Endothelial cell of umbilical vein (primary cell): ENCODE measurements at regions not wholly inside any gene's neighbourhood (a gene's known extent, or its start where the extent isn't known, plus 50 kb on each side); places are given as distances from the start of the nearest gene placed in this dataset.

ENCODE experiments used
- BruUV-seq: library from RNA; stranded (reverse); fragments of 400-500 nt; replicated peaks from 2 replicates; lab custom pipeline; 2021; lab: Mats Ljungman, UMichigan
- CTCF ChIA-PET: fragments of 300-600, 350-600 bp; sonication (Branson Sonifier 250); formaldehyde crosslinking; loops from one replicate; lab custom pipeline; 2021; ENCODE audit warnings: antibody characterized with exemption, inconsistent platforms; lab: Charles Lee
- POLR2A ChIA-PET: fragments of 300-600, 350-600 bp; sonication (Branson Sonifier 250); formaldehyde crosslinking; loops from one replicate; lab custom pipeline; 2021; ENCODE audit warnings: antibody characterized with exemption, inconsistent platforms; lab: Charles Lee
- DNase-seq: peaks from one replicate; pipeline ENCODE4 v3.0.0-alpha.2; 2011; ENCODE audit warnings: low read depth, low spot score
- FAIRE-seq: peaks from 2 replicates; lab custom pipeline; 2011; peaks lifted over from hg19 to GRCh38; lab: Jason Lieb, UNC
- H2AFZ ChIP-seq: 2 replicates; pipeline ENCODE4 v1.6.0; 2012; ENCODE audit warnings: low read depth, low read length, control low read depth, inconsistent platforms
- H3K27ac ChIP-seq: 2 replicates; pipeline ENCODE4 v1.5.1; 2011; ENCODE audit warnings: low read depth, mild to moderate bottlenecking, control low read depth, low read length, moderate library complexity; ENCODE audit not compliant: insufficient read depth
- H3K27me3 ChIP-seq, 2 experiments: 2 replicates each; pipeline versions ENCODE4 v1.6.0 to v1.6.1; 2011; ENCODE audit warnings: low read length in 2 of 2, mixed read lengths in 1 of 2; ENCODE audit not compliant: control insufficient read depth in 2 of 2, insufficient read depth in 2 of 2
- H3K36me3 ChIP-seq, 2 experiments: 2 replicates in 1 of 2; 3 replicates in 1 of 2; pipeline ENCODE4 v1.5.1; 2011; ENCODE audit warnings: low read length in 2 of 2, mild to moderate bottlenecking in 1 of 2, moderate library complexity in 1 of 2; ENCODE audit not compliant: control insufficient read depth in 2 of 2, insufficient read depth in 2 of 2; ENCODE audit errors: extremely low read depth in 1 of 2
- H3K4me1 ChIP-seq: 3 replicates; pipeline ENCODE4 v1.5.1; 2011; ENCODE audit warnings: mild to moderate bottlenecking, low read length; ENCODE audit not compliant: control insufficient read depth, insufficient read depth; ENCODE audit errors: extremely low read depth
- H3K4me2 ChIP-seq: 2 replicates; pipeline ENCODE4 v1.6.1; 2011; ENCODE audit warnings: low read length, control low read depth, mixed read lengths; ENCODE audit not compliant: insufficient read depth
- H3K4me3 ChIP-seq, 3 experiments: fragments of 200-600 bp in 1 of 3; sonication (generic), shearing (Covaris generic) in 1 of 3; replicated peaks in 1 of 3; 2 replicates each; pipeline ENCODE4 v1.5.1; 2011 to 2016; ENCODE audit warnings: control low read depth in 3 of 3, low read length in 3 of 3, mild to moderate bottlenecking in 2 of 3, inconsistent platforms in 1 of 3, low read depth in 1 of 3, moderate library complexity in 1 of 3; ENCODE audit not compliant: insufficient read depth in 1 of 3
- H3K79me2 ChIP-seq: 2 replicates; pipeline ENCODE4 v1.6.0; 2012; ENCODE audit warnings: low read length, inconsistent platforms; ENCODE audit not compliant: control insufficient read depth, insufficient read depth
- H3K9ac ChIP-seq: replicated peaks from 2 replicates; pipeline ENCODE3; 2011; ENCODE audit warnings: low read length, control low read depth; ENCODE audit not compliant: insufficient read depth; ENCODE audit errors: extremely low read depth
- H3K9me1 ChIP-seq: replicated peaks from 3 replicates; pipeline ENCODE4 v1.6.0; 2011; ENCODE audit warnings: mild to moderate bottlenecking, low read length; ENCODE audit not compliant: control insufficient read depth, insufficient read depth; ENCODE audit errors: extremely low read depth
- H3K9me3 ChIP-seq: replicated peaks from 2 replicates; pipeline ENCODE4 v1.5.1; 2012; ENCODE audit warnings: low read length, inconsistent platforms; ENCODE audit not compliant: control insufficient read depth, insufficient read depth
- H4K20me1 ChIP-seq: replicated peaks from 2 replicates; pipeline ENCODE3; 2011; ENCODE audit warnings: mild to moderate bottlenecking, low read length; ENCODE audit not compliant: control insufficient read depth, insufficient read depth; ENCODE audit errors: extremely low read depth
- CTCF ChIP-seq, 2 donors: IDR thresholded peaks; 1 replicate in 1 of 2; 2 replicates in 1 of 2; pipeline ENCODE4 v1.5.1; 2011; ENCODE audit warnings: low read length in 2 of 2, mild to moderate bottlenecking in 2 of 2, moderate library complexity in 2 of 2, control low read depth in 1 of 2, inconsistent platforms in 1 of 2, low read depth in 1 of 2; ENCODE audit not compliant: insufficient read depth in 1 of 2; ENCODE audit errors: extremely low read depth in 1 of 2
- EZH2 ChIP-seq: IDR thresholded peaks from 2 replicates; pipeline ENCODE4 v1.6.1; 2012; ENCODE audit warnings: borderline replicate concordance, low read depth, mild to moderate bottlenecking, moderate library complexity, low read length, inconsistent platforms; ENCODE audit not compliant: severe bottlenecking
- FOS ChIP-seq: IDR thresholded peaks from 2 replicates; pipeline ENCODE4 v1.6.1; 2011; ENCODE audit warnings: mild to moderate bottlenecking, low read length, moderate library complexity, borderline replicate concordance; ENCODE audit not compliant: insufficient read depth
- GATA2 ChIP-seq: IDR thresholded peaks from 2 replicates; pipeline ENCODE4 v1.7.0; 2011; ENCODE audit warnings: low read depth, mild to moderate bottlenecking, moderate library complexity, mixed read lengths, low read length; ENCODE audit not compliant: insufficient read length, insufficient read depth
- JUN ChIP-seq: IDR thresholded peaks from 2 replicates; pipeline ENCODE4 v1.6.1; 2011; ENCODE audit warnings: borderline replicate concordance, low read depth; ENCODE audit not compliant: insufficient read length, insufficient read depth
- MAX ChIP-seq: IDR thresholded peaks from 2 replicates; pipeline ENCODE4 v1.6.1; 2011; ENCODE audit not compliant: insufficient read depth, insufficient read length
- MYC ChIP-seq: IDR thresholded peaks from one replicate; pipeline ENCODE4 v1.6.1; 2011; ENCODE audit warnings: mild to moderate bottlenecking, low read depth, low read length
- POLR2A ChIP-seq: IDR thresholded peaks from 2 replicates; pipeline ENCODE4 v1.6.1; 2012; ENCODE audit warnings: low read depth, mild to moderate bottlenecking, control low read depth, low read length
- POLR2AphosphoS5 ChIP-seq: IDR thresholded peaks from 2 replicates; pipeline ENCODE4 v1.6.1; 2012; ENCODE audit warnings: low read depth, mild to moderate bottlenecking, control low read depth, low read length, moderate library complexity; ENCODE audit not compliant: insufficient read depth
- dilution Hi-C: fragments of 300-500 bp; cut with MboI; formaldehyde crosslinking; loops from one replicate; pipeline ENCODE4 v1.15.0; 2019; ENCODE audit warnings: low sequenced_read_pairs; ENCODE audit not compliant: extremely low pct_ligation_motif_present
- intact Hi-C: fragments of 100-400 bp; cut with micrococcal nuclease; formaldehyde crosslinking; loops from one replicate; pipeline ENCODE4 v1.10.0; 2022

GRCh38 chr5:160976181-160976580, 124.2 kb upstream of the ATP10B start:
- Histone ChIP-seq H3K27ac (no peak overlapping the region), H3K79me2 (no peaks in the 10 kb centered on the region), H2AFZ (no peak overlapping the region), H4K20me1 (no peaks in the 10 kb centered on the region), H3K4me1 (no peaks in the 10 kb centered on the region), H3K9me3 (no peaks in the 10 kb centered on the region), H3K4me2 (no peak overlapping the region), H3K4me3 (no peak overlapping the region), H3K9ac (no peak overlapping the region), H3K27me3 (no peaks in the 10 kb centered on the region), H3K36me3 (no peaks in the 10 kb centered on the region), H3K9me1 (no peaks in the 10 kb centered on the region)
- intact Hi-C loops: no loop called here
- no peak for DNase-seq
- no peak for FAIRE-seq
- CTCF ChIA-PET: no interaction called here
- TF ChIP-seq EZH2 (no peak), JUN (no peak), GATA2 (no peak), FOS (no peak), POLR2AphosphoS5 (no peak), POLR2A (no peak), MAX (no peak), MYC (no peak), CTCF (IDR thresholded peaks at IDR 0.05; ENCODE audit: extremely low read depth in 1 of 2, insufficient read depth in 1 of 2, low read depth in 1 of 2, low read length in 2 of 2) (no peak)
- POLR2A ChIA-PET: no interaction called here
- no TSS peak for BruUV-seq
- dilution Hi-C loops: no loop called here
